ENCODE measurements at regions not wholly inside any gene's neighbourhood (a gene's known extent, or its start where the extent isn't known, plus 50 kb on each side); places are given as distances from the start of the nearest gene placed in this dataset.

DNA sequence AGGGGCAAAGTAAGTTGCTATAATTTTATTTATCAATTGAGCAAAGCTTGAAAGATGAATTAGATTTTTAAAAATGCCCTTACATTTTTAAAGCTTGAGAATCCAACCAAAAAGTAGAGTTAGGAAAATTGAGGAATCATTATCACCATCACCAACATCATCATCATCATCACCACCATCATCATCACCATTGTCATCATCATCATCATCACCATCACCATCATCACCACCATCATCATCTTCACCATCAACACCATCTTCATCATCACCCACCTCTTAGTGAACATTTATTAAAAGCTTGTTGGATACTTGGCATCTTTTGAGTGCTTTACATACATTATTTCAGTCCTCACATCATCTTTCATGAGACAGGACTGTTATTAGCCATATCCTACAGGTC is 504.4 kb upstream of the TNP1 start:
- ChIA-PET CTCF (no interaction called here), POLR2A (ENCODE audit: low non-redundant PET) (no interaction called here)
- intact Hi-C loops (cut with micrococcal nuclease; ENCODE audit: unreplicated experiment): no loop called here
- no peak overlapping the region for H3K27ac ChIP-seq (ENCODE audit: low read depth, low read length, poor library complexity, severe bottlenecking)
- TF ChIP-seq, protein P1, sequence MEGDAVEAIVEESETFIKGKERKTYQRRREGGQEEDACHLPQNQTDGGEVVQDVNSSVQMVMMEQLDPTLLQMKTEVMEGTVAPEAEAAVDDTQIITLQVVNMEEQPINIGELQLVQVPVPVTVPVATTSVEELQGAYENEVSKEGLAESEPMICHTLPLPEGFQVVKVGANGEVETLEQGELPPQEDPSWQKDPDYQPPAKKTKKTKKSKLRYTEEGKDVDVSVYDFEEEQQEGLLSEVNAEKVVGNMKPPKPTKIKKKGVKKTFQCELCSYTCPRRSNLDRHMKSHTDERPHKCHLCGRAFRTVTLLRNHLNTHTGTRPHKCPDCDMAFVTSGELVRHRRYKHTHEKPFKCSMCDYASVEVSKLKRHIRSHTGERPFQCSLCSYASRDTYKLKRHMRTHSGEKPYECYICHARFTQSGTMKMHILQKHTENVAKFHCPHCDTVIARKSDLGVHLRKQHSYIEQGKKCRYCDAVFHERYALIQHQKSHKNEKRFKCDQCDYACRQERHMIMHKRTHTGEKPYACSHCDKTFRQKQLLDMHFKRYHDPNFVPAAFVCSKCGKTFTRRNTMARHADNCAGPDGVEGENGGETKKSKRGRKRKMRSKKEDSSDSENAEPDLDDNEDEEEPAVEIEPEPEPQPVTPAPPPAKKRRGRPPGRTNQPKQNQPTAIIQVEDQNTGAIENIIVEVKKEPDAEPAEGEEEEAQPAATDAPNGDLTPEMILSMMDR (conservative IDR thresholded peaks at IDR 0.05; ENCODE audit: low read depth, low read length): no peak
- TF ChIP-seq EZH2 (IDR thresholded peaks at IDR 0.05; ENCODE audit: borderline replicate concordance, low read depth, low read length, poor library complexity, severe bottlenecking): no peak
- H3K9me3 ChIP-seq (ENCODE audit: low read depth, low read length, poor library complexity, severe bottlenecking): no peaks in the 10 kb centered on the region
- H3K4me1 ChIP-seq (ENCODE audit: insufficient read depth, low read length, poor library complexity, severe bottlenecking): peaks cover 35% of the 10 kb centered on the region
- H3K27me3 ChIP-seq (replicated peaks; ENCODE audit: insufficient read depth, low read depth, low read length, poor library complexity): no peaks in the 10 kb centered on the region
- BruUV-seq (replicated peaks): no TSS peak
- H3K4me3 ChIP-seq (ENCODE audit: low read depth, low read length, poor library complexity, severe bottlenecking): no peak overlapping the region
- DNase-seq (ENCODE audit: low spot score): no peak
- H3K36me3 ChIP-seq (ENCODE audit: insufficient read depth, low read length, poor library complexity, severe bottlenecking): no peaks in the 10 kb centered on the region

GRCh38 chr2:217363470-217363869 is 503.6 kb upstream of the TNP1 start:
- Histone ChIP-seq H3K9me3 (ENCODE audit: low read depth, low read length, poor library complexity, severe bottlenecking) (no peaks in the 10 kb centered on the region), H3K27ac (ENCODE audit: low read depth, low read length, poor library complexity, severe bottlenecking) (no peak overlapping the region), H3K27me3 (replicated peaks; ENCODE audit: insufficient read depth, low read depth, low read length, poor library complexity) (no peaks in the 10 kb centered on the region), H3K4me1 (ENCODE audit: insufficient read depth, low read length, poor library complexity, severe bottlenecking) (peaks cover 35% of the 10 kb centered on the region), H3K4me3 (ENCODE audit: low read depth, low read length, poor library complexity, severe bottlenecking) (no peak overlapping the region), H3K36me3 (ENCODE audit: insufficient read depth, low read length, poor library complexity, severe bottlenecking) (no peaks in the 10 kb centered on the region)
- intact Hi-C loops (cut with micrococcal nuclease; ENCODE audit: unreplicated experiment): no loop called here
- no peak for DNase-seq (ENCODE audit: low spot score)
- ChIA-PET POLR2A (ENCODE audit: low non-redundant PET) (no interaction called here), CTCF (no interaction called here)
- no TSS peak for BruUV-seq (replicated peaks)
- TF ChIP-seq, protein P1 (conservative IDR thresholded peaks at IDR 0.05; ENCODE audit: low read depth, low read length): no peak

- BruUV-seq (replicated peaks): no TSS peak
- ChIA-PET POLR2A (ENCODE audit: low non-redundant PET) (no interaction called here), CTCF (no interaction called here)
- TF ChIP-seq, protein P1 (conservative IDR thresholded peaks at IDR 0.05; ENCODE audit: low read depth, low read length): no peak
- TF ChIP-seq EZH2 (IDR thresholded peaks at IDR 0.05; ENCODE audit: borderline replicate concordance, low read depth, low read length, poor library complexity, severe bottlenecking): no peak
- Histone ChIP-seq H3K9me3 (ENCODE audit: low read depth, low read length, poor library complexity, severe bottlenecking) (no peaks in the 10 kb centered on the region), H3K4me1 (ENCODE audit: insufficient read depth, low read length, poor library complexity, severe bottlenecking) (peaks cover 35% of the 10 kb centered on the region), H3K27me3 (replicated peaks; ENCODE audit: insufficient read depth, low read depth, low read length, poor library complexity) (no peaks in the 10 kb centered on the region), H3K27ac (ENCODE audit: low read depth, low read length, poor library complexity, severe bottlenecking) (no peak overlapping the region), H3K4me3 (ENCODE audit: low read depth, low read length, poor library complexity, severe bottlenecking) (no peak overlapping the region), H3K36me3 (ENCODE audit: insufficient read depth, low read length, poor library complexity, severe bottlenecking) (no peaks in the 10 kb centered on the region)
- intact Hi-C loops (cut with micrococcal nuclease; ENCODE audit: unreplicated experiment): no loop called here
- no peak for DNase-seq (ENCODE audit: low spot score)
These were observed 502.8 kb upstream of the TNP1 start for GRCh38 chr2:217362710-217363109.
